Endothelial cell (in vitro differentiated cells): ENCODE measurements at regions not wholly inside any gene's neighbourhood (a gene's known extent, or its start where the extent isn't known, plus 50 kb on each side); places are given as distances from the start of the nearest gene placed in this dataset.

Experiments used
- DNase-seq: peaks from one replicate; pipeline ENCODE4 v3.0.0; 2021; ENCODE audit warnings: low spot score
- H3K27ac Mint-ChIP-seq: one replicate; pipeline ENCODE4 v1.8.0; 2021; ENCODE audit warnings: mixed read lengths, inconsistent platforms; ENCODE audit not compliant: unreplicated experiment
- H3K27me3 Mint-ChIP-seq: one replicate; pipeline ENCODE4 v1.8.0; 2021; ENCODE audit warnings: mild to moderate bottlenecking, moderate library complexity, mixed read lengths, inconsistent platforms; ENCODE audit not compliant: unreplicated experiment
- H3K36me3 Mint-ChIP-seq: one replicate; pipeline ENCODE4 v1.8.0; 2021; ENCODE audit warnings: mild to moderate bottlenecking, low read depth, mixed read lengths, inconsistent platforms; ENCODE audit not compliant: unreplicated experiment
- H3K4me1 Mint-ChIP-seq: one replicate; pipeline ENCODE4 v1.8.0; 2021; ENCODE audit warnings: mild to moderate bottlenecking, mixed read lengths, inconsistent platforms; ENCODE audit not compliant: unreplicated experiment
- H3K4me3 Mint-ChIP-seq: one replicate; pipeline ENCODE4 v1.8.0; 2021; ENCODE audit warnings: mild to moderate bottlenecking, mixed read lengths, inconsistent platforms; ENCODE audit not compliant: unreplicated experiment
- H3K9me3 Mint-ChIP-seq: one replicate; pipeline ENCODE4 v1.8.0; 2021; ENCODE audit warnings: mixed read lengths, inconsistent platforms; ENCODE audit not compliant: unreplicated experiment
- TF ChIP-seq, protein P1 (sequence below): fragments of 200-600 bp; sonication (generic); IDR thresholded peaks from one replicate; pipeline ENCODE4 v1.5.0; 2021; ENCODE audit warnings: antibody characterized with exemption; ENCODE audit not compliant: unreplicated experiment

DNA sequence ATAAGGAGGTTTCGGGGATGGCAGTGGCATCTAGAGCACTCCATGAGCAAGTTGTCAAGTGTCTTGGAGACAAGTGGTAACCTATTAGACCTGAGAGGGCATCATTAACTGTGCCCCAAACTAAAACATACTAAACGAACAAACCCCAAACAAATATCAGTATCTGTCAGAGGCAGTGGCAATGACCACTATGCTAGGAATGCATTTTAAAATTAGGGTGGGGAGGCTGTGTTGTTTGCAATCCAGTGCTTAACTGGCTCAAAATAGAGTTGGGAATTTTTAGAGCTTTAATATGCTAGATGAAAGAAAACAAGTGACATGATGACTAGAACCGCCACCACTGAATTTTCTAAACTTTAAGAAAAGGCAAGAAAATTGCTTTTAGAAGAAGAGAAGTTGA lies 51.8 kb upstream of the TPRG1 start:
- no peaks in the 10 kb centered on the region for H3K9me3 Mint-ChIP-seq

DNA sequence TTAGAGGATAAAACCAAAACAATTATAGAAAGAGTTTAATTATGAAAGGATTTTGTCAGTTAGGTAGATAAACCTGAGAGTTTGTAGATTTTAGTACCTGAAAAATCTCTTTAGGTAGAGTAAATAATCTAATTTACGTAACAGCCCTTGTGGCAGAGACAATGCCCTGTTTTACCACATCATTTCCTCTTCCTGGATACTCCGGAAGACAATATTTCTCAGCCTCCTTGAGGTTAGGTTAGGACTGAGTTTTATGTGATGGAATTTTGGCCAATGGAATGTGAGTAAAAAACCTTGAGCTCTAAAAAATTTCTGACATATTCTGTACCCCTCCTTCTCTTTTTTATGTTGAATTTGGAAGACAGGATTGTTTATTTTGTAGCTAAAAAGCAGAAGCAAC lies 50.7 kb upstream of the TPRG1 start:
- H3K27ac Mint-ChIP-seq, result peak overlapping the region; percentile 88
- no peaks in the 10 kb centered on the region for H3K27me3 Mint-ChIP-seq
- no peak for DNase-seq
- no peaks in the 10 kb centered on the region for H3K4me1 Mint-ChIP-seq
- TF ChIP-seq, protein P1, sequence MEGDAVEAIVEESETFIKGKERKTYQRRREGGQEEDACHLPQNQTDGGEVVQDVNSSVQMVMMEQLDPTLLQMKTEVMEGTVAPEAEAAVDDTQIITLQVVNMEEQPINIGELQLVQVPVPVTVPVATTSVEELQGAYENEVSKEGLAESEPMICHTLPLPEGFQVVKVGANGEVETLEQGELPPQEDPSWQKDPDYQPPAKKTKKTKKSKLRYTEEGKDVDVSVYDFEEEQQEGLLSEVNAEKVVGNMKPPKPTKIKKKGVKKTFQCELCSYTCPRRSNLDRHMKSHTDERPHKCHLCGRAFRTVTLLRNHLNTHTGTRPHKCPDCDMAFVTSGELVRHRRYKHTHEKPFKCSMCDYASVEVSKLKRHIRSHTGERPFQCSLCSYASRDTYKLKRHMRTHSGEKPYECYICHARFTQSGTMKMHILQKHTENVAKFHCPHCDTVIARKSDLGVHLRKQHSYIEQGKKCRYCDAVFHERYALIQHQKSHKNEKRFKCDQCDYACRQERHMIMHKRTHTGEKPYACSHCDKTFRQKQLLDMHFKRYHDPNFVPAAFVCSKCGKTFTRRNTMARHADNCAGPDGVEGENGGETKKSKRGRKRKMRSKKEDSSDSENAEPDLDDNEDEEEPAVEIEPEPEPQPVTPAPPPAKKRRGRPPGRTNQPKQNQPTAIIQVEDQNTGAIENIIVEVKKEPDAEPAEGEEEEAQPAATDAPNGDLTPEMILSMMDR, result no peak
- H3K4me3 Mint-ChIP-seq, result no peak overlapping the region
- no peaks in the 10 kb centered on the region for H3K9me3 Mint-ChIP-seq
- no peaks in the 10 kb centered on the region for H3K36me3 Mint-ChIP-seq

More for the DNA sequence above, 51.8 kb upstream of the TPRG1 start:
- no peak for DNase-seq
- Mint-ChIP-seq H3K4me3 (no peak overlapping the region), H3K4me1 (no peaks in the 10 kb centered on the region), H3K27me3 (no peaks in the 10 kb centered on the region), H3K27ac (no peak overlapping the region), H3K36me3 (no peaks in the 10 kb centered on the region)
- TF ChIP-seq, protein P1, result no peak
